ENCODE measurements at regions not wholly inside any gene's neighbourhood (a gene's known extent, or its start where the extent isn't known, plus 50 kb on each side); places are given as distances from the start of the nearest gene placed in this dataset.
A peak's percentile ranks its signal among the peaks of the same experiment; 100 is the strongest.

DNA sequence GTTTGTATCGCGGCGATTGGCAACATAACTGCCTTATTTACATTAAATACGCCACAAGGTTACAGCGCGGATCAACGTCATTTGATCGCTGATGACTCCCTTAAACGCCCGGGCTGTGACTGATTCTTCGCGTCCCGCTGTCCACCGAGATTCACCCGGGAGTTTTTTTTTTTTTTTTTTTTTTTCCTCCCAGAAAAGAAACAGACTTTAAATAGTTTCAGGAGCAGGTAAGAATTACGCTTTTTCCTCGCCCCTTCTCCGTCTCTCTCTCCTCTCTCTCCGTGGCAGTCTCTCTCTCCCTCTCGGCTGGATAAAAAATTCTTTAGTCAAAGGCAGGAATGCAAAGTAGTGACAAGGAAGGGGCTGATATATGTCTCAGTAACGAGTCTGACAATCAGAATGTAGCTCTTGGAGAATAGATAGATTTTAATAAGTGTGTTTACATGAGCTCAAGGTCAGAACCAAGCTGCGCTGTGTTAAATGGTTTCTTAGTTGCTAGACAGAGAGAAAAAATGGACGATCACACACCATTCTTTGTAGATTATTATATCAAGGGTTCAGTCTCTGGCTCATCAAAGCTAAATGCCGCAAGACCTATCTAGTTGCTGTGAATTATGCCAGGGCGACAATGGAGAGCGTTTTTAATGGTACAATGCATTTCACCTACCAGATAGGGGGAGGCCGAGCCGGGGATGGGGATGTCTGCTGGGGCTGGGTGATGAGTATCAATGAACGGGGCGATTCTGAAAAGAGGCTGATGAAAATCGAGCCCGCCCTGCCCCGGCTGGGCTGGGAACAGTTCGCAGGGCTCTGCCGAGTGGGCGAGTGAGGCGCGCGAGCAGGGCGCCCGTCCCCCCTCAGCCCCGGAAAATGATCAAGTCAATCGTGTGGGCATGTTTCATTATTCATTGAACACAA lies 147.2 kb upstream of the ZNF536 start:
- Histone ChIP-seq H2AFZ (ENCODE audit: low read length) (no peak overlapping the region), H3K4me3 (ENCODE audit: insufficient read depth, low read length) (no peak overlapping the region), H3K4me2 (ENCODE audit: insufficient read depth, low read length) (peak overlapping the region; percentile 36), H3K79me2 (ENCODE audit: insufficient read depth, low read length) (no peaks in the 10 kb centered on the region), H3K27ac (ENCODE audit: low read depth, low read length) (no peak overlapping the region), H3K9me3 (ENCODE audit: low read depth, low read length) (no peaks in the 10 kb centered on the region), H3K36me3 (ENCODE audit: insufficient read depth, low read length) (no peaks in the 10 kb centered on the region), H3K27me3 (ENCODE audit: insufficient read depth, low read length) (peaks cover 51% of the 10 kb centered on the region), H3K4me1 (ENCODE audit: insufficient read depth, low read length) (peaks cover 2% of the 10 kb centered on the region), H4K20me1 (ENCODE audit: insufficient read depth, low read length) (no peaks in the 10 kb centered on the region)
- TF ChIP-seq, protein P1, sequence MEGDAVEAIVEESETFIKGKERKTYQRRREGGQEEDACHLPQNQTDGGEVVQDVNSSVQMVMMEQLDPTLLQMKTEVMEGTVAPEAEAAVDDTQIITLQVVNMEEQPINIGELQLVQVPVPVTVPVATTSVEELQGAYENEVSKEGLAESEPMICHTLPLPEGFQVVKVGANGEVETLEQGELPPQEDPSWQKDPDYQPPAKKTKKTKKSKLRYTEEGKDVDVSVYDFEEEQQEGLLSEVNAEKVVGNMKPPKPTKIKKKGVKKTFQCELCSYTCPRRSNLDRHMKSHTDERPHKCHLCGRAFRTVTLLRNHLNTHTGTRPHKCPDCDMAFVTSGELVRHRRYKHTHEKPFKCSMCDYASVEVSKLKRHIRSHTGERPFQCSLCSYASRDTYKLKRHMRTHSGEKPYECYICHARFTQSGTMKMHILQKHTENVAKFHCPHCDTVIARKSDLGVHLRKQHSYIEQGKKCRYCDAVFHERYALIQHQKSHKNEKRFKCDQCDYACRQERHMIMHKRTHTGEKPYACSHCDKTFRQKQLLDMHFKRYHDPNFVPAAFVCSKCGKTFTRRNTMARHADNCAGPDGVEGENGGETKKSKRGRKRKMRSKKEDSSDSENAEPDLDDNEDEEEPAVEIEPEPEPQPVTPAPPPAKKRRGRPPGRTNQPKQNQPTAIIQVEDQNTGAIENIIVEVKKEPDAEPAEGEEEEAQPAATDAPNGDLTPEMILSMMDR (IDR thresholded peaks at IDR 0.05; ENCODE audit: extremely low read depth, low read depth, low read length): no peak
- DNase-seq (ENCODE audit: insufficient read length, low spot score, missing footprints): peak; percentile 86

DNA sequence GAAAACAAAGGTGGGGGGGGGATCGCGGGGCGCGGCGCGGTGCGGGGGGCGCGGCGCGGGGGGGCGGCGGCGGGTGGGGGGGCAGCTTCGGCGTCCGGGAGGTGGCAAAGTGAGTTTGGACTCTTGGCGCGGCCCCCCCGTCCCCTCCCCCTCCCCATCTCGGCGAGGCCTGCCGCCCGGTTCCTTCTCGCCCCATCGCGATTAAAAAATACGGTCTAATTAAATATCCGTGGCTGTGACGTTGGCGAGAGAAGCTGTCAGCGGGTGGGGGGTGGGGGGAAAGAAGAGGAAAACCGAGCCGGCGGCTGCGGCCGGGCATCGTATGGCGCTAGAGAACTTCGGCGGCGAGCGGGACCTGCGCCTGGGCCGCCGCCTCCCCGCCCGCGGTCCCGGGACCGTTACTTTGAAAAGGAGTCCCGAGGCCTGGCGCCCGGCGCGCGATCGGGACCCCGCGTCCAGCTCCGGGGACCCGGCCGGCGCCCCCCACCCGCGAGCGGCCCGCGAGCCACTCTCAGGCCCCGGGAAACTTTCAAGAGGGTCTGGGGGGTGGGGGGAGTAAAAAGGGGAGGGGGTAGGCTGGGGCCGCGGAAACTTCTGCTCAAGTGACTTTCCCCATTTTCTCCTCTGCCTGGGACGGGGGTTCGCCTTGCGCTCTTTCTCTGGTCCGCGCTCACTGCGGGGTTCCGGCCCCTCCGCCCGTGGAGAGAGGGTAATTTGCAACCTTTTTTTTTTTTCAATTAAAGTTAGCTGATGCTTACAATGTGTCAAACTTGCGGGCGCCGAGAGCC lies 146.3 kb upstream of the ZNF536 start:
- Histone ChIP-seq H3K4me3 (ENCODE audit: insufficient read depth, low read length) (peak overlapping the region; percentile 68), H3K27me3 (ENCODE audit: insufficient read depth, low read length) (peaks cover 56% of the 10 kb centered on the region), H2AFZ (ENCODE audit: low read length) (no peak overlapping the region), H4K20me1 (ENCODE audit: insufficient read depth, low read length) (no peaks in the 10 kb centered on the region), H3K4me2 (ENCODE audit: insufficient read depth, low read length) (peak overlapping the region; percentile 75), H3K4me1 (ENCODE audit: insufficient read depth, low read length) (peaks cover 2% of the 10 kb centered on the region), H3K79me2 (ENCODE audit: insufficient read depth, low read length) (no peaks in the 10 kb centered on the region), H3K9me3 (ENCODE audit: low read depth, low read length) (no peaks in the 10 kb centered on the region), H3K36me3 (ENCODE audit: insufficient read depth, low read length) (no peaks in the 10 kb centered on the region), H3K27ac (ENCODE audit: low read depth, low read length) (no peak overlapping the region)
- no peak for DNase-seq (ENCODE audit: insufficient read length, low spot score, missing footprints)
- TF ChIP-seq, protein P1 (IDR thresholded peaks at IDR 0.05; ENCODE audit: extremely low read depth, low read depth, low read length): no peak

DNA sequence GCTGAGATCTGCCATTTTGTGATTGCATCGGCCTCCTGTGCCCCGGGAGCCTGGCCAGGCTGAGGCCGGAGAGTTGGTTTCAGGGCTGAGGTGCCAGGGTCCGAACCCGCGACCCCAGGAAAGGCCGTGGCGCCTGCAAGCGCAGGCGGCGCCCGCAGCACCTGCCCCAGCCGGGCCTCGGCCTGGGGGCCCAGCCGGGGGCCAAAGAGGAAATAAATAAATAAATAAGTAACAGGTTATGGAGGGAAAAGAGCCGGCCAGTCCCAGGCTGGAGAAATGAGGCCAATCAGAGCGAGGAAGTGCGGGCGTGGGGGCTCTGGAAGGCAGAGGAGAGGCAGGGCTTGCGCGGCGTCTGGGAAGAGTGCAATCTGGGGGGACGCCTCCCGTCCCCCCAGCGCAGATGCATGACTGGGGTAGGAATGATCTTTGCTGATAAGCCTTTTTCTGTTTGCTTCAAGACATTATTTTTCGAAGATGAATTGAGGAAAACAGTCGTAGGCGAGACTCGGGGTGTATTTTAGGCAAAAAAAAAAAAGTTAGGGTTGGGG lies 145.6 kb upstream of the ZNF536 start:
- Histone ChIP-seq H3K27ac (ENCODE audit: low read depth, low read length) (no peak overlapping the region), H3K4me3 (ENCODE audit: insufficient read depth, low read length) (peak overlapping the region; percentile 68), H3K4me2 (ENCODE audit: insufficient read depth, low read length) (peak overlapping the region; percentile 75), H2AFZ (ENCODE audit: low read length) (no peak overlapping the region), H4K20me1 (ENCODE audit: insufficient read depth, low read length) (no peaks in the 10 kb centered on the region), H3K36me3 (ENCODE audit: insufficient read depth, low read length) (no peaks in the 10 kb centered on the region), H3K79me2 (ENCODE audit: insufficient read depth, low read length) (no peaks in the 10 kb centered on the region), H3K27me3 (ENCODE audit: insufficient read depth, low read length) (peaks cover 56% of the 10 kb centered on the region), H3K9me3 (ENCODE audit: low read depth, low read length) (no peaks in the 10 kb centered on the region), H3K4me1 (ENCODE audit: insufficient read depth, low read length) (peaks cover 2% of the 10 kb centered on the region)
- TF ChIP-seq, protein P1 (IDR thresholded peaks at IDR 0.05; ENCODE audit: extremely low read depth, low read depth, low read length): no peak
- peak; percentile 89 for DNase-seq (ENCODE audit: insufficient read length, low spot score, missing footprints)
